Bronchial epithelial cell (primary cell): ENCODE measurements at regions not wholly inside any gene's neighbourhood (a gene's known extent, or its start where the extent isn't known, plus 50 kb on each side); places are given as distances from the start of the nearest gene placed in this dataset.
"Not testable (repeated sequence)": the region's sequence is repeated elsewhere in the genome, so short reads cannot be mapped to it uniquely, and the experiment has no call there.

ENCODE experiments used
- DNase-seq: peaks from one replicate; pipeline ENCODE4 v3.0.0-alpha.2; 2010; ENCODE audit warnings: low read depth
- FAIRE-seq: peaks from 2 replicates; lab custom pipeline; 2011; peaks lifted over from hg19 to GRCh38; lab: Jason Lieb, UNC
- H3K27me3 ChIP-seq: 2 replicates; pipeline ENCODE4 v1.5.1; 2011; ENCODE audit warnings: low read length; ENCODE audit not compliant: control insufficient read depth, insufficient read depth
- H3K36me3 ChIP-seq: 2 replicates; pipeline ENCODE4 v1.5.1; 2011; ENCODE audit warnings: low read length; ENCODE audit not compliant: control insufficient read depth, insufficient read depth
- H3K4me3 ChIP-seq: 2 replicates; pipeline ENCODE4 v1.5.1; 2011; ENCODE audit warnings: mild to moderate bottlenecking, low read depth, low read length, control low read depth
- TF ChIP-seq, protein P1 (sequence below): IDR thresholded peaks from 2 replicates; pipeline ENCODE4 v1.5.1; 2011; ENCODE audit warnings: mild to moderate bottlenecking, moderate library complexity, low read length, control low read depth, inconsistent platforms; ENCODE audit not compliant: insufficient read depth, severe bottlenecking

GRCh38 chr15:47027322-47027946 is 689.9 kb upstream of the SEMA6D start:
- FAIRE-seq (no peak), DNase-seq (peak; percentile 1)
- TF ChIP-seq, protein P1, sequence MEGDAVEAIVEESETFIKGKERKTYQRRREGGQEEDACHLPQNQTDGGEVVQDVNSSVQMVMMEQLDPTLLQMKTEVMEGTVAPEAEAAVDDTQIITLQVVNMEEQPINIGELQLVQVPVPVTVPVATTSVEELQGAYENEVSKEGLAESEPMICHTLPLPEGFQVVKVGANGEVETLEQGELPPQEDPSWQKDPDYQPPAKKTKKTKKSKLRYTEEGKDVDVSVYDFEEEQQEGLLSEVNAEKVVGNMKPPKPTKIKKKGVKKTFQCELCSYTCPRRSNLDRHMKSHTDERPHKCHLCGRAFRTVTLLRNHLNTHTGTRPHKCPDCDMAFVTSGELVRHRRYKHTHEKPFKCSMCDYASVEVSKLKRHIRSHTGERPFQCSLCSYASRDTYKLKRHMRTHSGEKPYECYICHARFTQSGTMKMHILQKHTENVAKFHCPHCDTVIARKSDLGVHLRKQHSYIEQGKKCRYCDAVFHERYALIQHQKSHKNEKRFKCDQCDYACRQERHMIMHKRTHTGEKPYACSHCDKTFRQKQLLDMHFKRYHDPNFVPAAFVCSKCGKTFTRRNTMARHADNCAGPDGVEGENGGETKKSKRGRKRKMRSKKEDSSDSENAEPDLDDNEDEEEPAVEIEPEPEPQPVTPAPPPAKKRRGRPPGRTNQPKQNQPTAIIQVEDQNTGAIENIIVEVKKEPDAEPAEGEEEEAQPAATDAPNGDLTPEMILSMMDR = no peak
- H3K36me3 ChIP-seq = no peaks in the 10 kb centered on the region
- H3K4me3 ChIP-seq = no peak overlapping the region
- no peaks in the 10 kb centered on the region for H3K27me3 ChIP-seq

DNA sequence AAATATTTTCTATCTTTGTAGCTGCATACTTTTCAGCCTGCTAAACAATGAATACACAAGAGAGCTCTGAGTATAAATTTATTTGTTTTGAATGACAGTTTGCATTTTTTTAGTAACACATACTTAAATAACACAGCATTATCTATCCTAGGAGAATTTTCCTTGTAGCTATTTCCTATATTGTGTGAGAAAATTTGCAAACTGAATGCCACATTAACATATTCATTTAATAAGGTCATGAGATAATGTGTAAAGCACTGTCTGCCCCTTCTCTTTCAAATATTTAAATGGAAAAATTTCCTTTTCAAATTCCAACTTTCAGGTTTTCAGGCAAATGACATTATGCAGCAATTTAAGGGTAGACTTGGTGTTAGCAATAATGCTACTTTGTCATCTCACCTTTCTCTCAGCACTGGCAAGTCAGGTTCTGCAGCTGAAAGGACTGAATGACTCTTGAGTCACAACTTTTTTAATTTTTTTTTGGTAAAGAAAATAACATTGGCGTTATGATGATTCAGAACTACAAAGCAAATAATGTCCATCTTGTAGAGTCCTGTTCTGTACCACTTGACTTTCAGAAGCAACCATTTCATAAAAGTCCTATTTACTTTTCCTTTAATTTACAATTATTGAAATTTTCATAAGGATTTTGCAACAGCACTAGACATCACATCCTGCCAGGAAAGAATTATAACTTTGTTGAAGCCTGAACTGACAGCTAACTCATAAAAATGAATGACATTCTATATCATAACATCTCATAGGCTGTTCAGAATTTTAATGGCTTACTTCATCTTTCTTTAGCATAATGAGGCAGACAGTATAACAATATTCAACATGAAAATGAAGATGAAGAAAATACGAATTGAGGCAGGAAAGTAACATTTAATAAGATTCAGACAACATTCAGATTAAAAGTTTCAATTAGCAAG is 681.6 kb upstream of the SEMA6D start:
- H3K4me3 ChIP-seq = no peak overlapping the region
- FAIRE-seq (no peak), DNase-seq (peak; percentile 88)
- H3K27me3 ChIP-seq = no peaks in the 10 kb centered on the region
- no peaks in the 10 kb centered on the region for H3K36me3 ChIP-seq
- TF ChIP-seq, protein P1 = no peak

DNA sequence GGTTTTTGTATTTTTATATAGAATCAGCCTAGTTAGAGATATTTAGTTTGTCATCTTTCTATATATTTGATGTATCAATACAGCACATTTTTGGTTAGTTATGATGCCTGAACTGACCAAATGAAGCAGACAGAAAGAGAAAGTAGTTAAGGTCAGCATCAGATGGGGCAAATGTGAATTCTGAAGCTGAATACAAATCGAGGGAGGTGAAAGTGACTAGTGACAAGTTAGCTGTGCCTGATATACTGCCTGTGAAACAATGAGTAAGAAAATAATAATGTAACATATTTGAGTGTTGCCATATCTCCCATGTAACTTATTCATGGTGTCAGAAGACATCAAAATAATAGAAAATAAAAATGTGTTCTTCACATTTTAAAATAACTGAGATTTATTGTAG is 680.3 kb upstream of the SEMA6D start:
- H3K4me3 ChIP-seq = no peak overlapping the region
- DNase-seq (no peak), FAIRE-seq (no peak)
- no peaks in the 10 kb centered on the region for H3K36me3 ChIP-seq
- TF ChIP-seq, protein P1 = no peak
- no peaks in the 10 kb centered on the region for H3K27me3 ChIP-seq

DNA sequence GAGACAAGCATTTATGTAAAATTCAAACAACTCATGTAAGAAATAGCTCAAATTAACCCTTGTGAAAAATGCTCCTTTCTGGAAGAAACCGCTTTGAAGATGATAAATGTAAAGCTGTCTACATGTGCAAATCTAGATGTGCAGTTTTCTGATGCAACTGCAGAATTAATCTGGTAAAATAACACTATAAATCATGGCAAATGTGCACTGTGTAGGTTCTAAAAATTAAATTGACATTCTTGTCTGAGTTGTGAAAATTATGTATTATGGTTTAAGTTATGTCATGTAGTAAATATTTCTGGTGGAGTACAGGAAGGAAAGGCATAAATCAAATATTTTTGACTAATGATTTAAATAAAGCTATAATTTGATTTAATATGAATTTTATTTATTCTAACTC is 678.1 kb upstream of the SEMA6D start:
- TF ChIP-seq, protein P1 = no peak
- no peak overlapping the region for H3K4me3 ChIP-seq
- no peaks in the 10 kb centered on the region for H3K36me3 ChIP-seq
- no peak for FAIRE-seq
- DNase-seq = no peak
- H3K27me3 ChIP-seq = no peaks in the 10 kb centered on the region

DNA sequence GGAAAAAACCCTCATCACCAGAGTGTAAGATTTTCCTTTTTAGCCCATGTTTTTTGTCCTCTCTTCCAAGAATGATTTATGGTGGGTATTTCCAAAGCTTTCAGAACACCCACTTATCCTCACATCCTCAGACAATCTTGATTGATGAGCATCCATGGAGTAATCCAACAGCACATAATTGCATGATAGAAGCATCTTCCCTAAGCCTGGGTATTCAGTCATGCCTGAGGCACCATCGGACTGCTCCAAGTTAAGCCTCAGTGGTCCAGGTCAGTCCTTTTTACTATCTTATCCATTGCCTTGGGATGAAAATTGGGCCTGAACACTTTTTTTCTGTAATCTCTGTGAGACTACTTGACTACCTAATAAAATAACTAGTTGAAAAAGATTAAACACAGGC is 676.0 kb upstream of the SEMA6D start:
- H3K27me3 ChIP-seq = no peaks in the 10 kb centered on the region
- DNase-seq (no peak), FAIRE-seq (peak; percentile 28)
- TF ChIP-seq, protein P1 = no peak
- H3K36me3 ChIP-seq = no peaks in the 10 kb centered on the region
- no peak overlapping the region for H3K4me3 ChIP-seq

- FAIRE-seq, H3K36me3 ChIP-seq, H3K27me3 ChIP-seq, H3K4me3 ChIP-seq, DNase-seq: not testable (repeated sequence)
These were observed 669.3 kb upstream of the SEMA6D start for GRCh38 chr15:47047981-47048380.
